ENCODE measurements at regions not wholly inside any gene's neighbourhood (a gene's known extent, or its start where the extent isn't known, plus 50 kb on each side); places are given as distances from the start of the nearest gene placed in this dataset.
A peak's percentile ranks its signal among the peaks of the same experiment; 100 is the strongest.

DNA sequence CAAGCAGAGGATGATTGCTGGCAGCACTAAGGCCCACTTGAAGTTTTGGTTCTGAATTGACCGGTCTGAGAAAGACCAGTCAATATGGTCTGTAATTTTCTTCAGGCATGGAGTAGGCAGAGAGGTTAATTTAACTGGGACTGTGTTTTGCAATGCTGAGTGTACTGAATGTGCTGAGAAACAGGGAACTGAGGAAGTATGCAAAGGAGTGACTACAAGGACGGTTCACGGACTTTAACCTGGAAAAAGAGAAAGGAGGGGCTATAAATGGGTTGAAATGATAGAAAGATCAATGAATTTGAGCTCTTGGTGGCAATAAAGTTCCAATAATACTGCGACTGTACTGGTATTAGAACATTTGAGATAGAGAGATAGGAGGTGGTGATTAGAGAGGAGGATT, 84.5 kb downstream of the MAGEB17 start:
- ChIA-PET CTCF (no interaction called here), POLR2A (no interaction called here)
- H3K4me3 ChIP-seq (ENCODE audit: low read depth, low read length), result no peak overlapping the region
- TF ChIP-seq, protein P1, sequence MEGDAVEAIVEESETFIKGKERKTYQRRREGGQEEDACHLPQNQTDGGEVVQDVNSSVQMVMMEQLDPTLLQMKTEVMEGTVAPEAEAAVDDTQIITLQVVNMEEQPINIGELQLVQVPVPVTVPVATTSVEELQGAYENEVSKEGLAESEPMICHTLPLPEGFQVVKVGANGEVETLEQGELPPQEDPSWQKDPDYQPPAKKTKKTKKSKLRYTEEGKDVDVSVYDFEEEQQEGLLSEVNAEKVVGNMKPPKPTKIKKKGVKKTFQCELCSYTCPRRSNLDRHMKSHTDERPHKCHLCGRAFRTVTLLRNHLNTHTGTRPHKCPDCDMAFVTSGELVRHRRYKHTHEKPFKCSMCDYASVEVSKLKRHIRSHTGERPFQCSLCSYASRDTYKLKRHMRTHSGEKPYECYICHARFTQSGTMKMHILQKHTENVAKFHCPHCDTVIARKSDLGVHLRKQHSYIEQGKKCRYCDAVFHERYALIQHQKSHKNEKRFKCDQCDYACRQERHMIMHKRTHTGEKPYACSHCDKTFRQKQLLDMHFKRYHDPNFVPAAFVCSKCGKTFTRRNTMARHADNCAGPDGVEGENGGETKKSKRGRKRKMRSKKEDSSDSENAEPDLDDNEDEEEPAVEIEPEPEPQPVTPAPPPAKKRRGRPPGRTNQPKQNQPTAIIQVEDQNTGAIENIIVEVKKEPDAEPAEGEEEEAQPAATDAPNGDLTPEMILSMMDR (IDR thresholded peaks at IDR 0.05; ENCODE audit: insufficient read depth, low read length, missing control alignments), result no peak
- DNase-seq (ENCODE audit: low read depth, low spot score), result no peak

DNA sequence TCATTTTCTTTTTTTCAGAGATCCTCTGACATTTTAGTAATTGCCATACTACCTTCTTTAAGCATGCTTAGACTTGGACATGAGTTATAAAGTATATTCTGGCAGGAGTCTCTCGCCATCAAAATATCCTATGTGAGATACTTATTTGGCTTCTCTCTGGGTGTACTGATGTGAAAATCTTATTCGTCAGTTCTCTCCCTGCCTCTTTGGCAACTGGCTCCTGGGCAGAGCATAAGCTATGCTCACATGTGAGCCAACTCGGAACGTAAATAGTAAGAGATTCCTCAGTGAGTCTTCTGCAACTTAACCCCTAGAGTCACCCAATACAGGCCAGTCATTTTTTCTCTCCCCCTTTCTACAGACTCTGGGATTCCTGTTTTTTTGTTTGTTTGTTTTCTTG, 91.6 kb downstream of the MAGEB17 start:
- H3K4me3 ChIP-seq (ENCODE audit: low read depth, low read length), result no peak overlapping the region
- peak; percentile 1 for DNase-seq (ENCODE audit: low read depth, low spot score)
- POLR2A ChIA-PET, result no interaction called here
- TF ChIP-seq, protein P1 (IDR thresholded peaks at IDR 0.05; ENCODE audit: insufficient read depth, low read length, missing control alignments), result no peak
- CTCF ChIA-PET, result no interaction called here

DNA sequence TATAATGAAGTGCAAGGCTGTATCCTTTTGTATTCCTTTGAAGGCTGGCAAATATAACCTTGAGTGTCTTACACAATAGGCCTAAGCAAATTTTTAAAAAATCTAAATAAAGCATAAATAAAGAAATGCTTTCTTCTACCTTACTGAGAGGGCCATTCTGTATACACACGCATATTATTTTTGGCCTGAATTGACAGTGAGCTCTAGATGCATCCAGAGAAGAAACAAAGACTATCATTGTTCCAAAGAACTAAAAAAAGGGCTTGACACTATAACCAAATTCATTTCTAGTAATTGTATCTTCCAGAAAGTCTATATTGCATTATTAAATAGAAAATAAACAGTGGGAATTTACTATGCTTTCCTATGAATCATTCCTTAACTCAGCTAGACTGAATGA, 100.2 kb downstream of the MAGEB17 start:
- ChIA-PET POLR2A (no interaction called here), CTCF (no interaction called here)
- no peak for DNase-seq (ENCODE audit: low read depth, low spot score)
- TF ChIP-seq, protein P1 (IDR thresholded peaks at IDR 0.05; ENCODE audit: insufficient read depth, low read length, missing control alignments), result no peak
- no peak overlapping the region for H3K4me3 ChIP-seq (ENCODE audit: low read depth, low read length)

DNA sequence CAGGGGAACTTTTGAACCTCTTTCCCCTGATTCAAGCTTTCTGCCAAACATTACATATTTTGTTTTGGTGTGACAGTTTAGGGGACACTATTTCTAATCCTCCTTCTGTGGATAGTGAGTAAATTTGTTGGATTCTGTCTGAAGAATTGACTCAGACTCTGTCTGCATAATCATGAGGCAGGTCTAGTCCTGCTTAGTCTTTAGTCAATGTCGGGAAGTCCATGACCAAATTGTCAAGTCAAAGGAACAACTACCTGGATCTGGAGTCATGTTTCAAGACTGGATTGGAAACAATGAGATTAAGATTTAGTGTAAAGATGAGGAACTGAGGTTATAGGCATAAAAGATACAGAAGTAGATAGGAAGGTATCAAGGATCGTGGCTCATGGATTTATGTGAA, 100.9 kb downstream of the MAGEB17 start:
- TF ChIP-seq, protein P1 (IDR thresholded peaks at IDR 0.05; ENCODE audit: insufficient read depth, low read length, missing control alignments), result no peak
- CTCF ChIA-PET, result no interaction called here
- H3K4me3 ChIP-seq (ENCODE audit: low read depth, low read length), result no peak overlapping the region
- POLR2A ChIA-PET, result no interaction called here
- no peak for DNase-seq (ENCODE audit: low read depth, low spot score)

DNA sequence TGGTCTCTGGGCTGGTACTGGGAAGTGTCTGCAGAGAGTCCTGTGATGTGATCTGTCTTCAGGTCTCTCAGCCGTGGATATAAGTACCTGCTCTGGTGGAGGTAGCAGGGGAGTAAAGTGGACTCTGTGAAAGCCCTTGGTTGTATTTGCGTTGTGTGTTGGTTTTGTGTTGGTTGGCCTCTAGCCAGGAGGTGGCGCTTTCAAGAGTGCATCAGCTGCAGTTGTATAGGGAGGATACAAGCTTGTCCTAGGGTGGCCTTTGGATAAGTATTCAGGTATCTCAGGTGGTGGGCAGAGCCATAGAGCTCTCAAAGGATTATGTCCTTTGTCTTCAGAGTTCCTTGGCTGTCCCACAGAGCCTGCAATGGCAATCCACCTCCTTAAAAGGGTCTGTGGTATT, 111.6 kb downstream of the MAGEB17 start:
- CTCF ChIA-PET, result no interaction called here
- no peak for DNase-seq (ENCODE audit: low read depth, low spot score)
- TF ChIP-seq, protein P1 (IDR thresholded peaks at IDR 0.05; ENCODE audit: insufficient read depth, low read length, missing control alignments), result no peak
- no peak overlapping the region for H3K4me3 ChIP-seq (ENCODE audit: low read depth, low read length)
- POLR2A ChIA-PET, result no interaction called here

DNA sequence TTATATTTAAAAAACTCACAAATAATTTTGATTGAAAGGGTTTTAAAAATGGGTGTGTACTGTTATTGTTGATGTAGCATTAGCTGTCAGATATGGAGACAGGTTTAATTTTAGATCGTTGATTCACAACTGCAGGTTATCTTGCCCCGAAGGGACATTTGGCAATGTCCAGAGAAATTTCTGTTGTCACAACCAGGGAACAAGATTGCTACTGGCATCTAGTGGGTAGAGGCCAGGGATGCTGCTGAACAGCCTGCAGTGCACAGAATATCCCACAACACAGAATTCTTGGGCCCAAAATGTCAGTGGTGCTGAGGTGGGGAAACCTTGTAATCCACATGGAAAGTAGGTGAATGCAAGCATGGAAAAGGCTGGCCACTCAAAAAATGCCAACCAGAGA, 114.9 kb downstream of the MAGEB17 start:
- H3K4me3 ChIP-seq (ENCODE audit: low read depth, low read length), result no peak overlapping the region
- DNase-seq (ENCODE audit: low read depth, low spot score), result no peak
- TF ChIP-seq, protein P1 (IDR thresholded peaks at IDR 0.05; ENCODE audit: insufficient read depth, low read length, missing control alignments), result no peak
- CTCF ChIA-PET, result no interaction called here
- POLR2A ChIA-PET, result no interaction called here

All from AG04449 (cell line).